ENCODE measurements at regions not wholly inside any gene's neighbourhood (a gene's known extent, or its start where the extent isn't known, plus 50 kb on each side); places are given as distances from the start of the nearest gene placed in this dataset.

- TF ChIP-seq CTCF (IDR thresholded peaks at IDR 0.05 in 8 of 11, conservative IDR thresholded peaks at IDR 0.05 in 3 of 11) (no peak), POLR2AphosphoS5 (IDR thresholded peaks at IDR 0.05) (no peak), POLR2A (IDR thresholded peaks at IDR 0.05) (no peak)
- WGBS, 5 donors = 59 to 71% (median 69%) methylated on average over 6 of the region's 6 CpGs
- no peaks in the 10 kb centered on the region for H3K27me3 ChIP-seq (replicated peaks in 1 of 7)
- H3K9me3 ChIP-seq = no peaks in the 10 kb centered on the region
- intact Hi-C loops (cut with DNase I; ENCODE audit: low total_unique reads) = no loop called here
- no peaks in the 10 kb centered on the region for H3K4me1 ChIP-seq
- H3K27ac ChIP-seq = no peak overlapping the region
- no peak overlapping the region for H3K4me3 ChIP-seq
- DNase-seq = no peak
- no peaks in the 10 kb centered on the region for H3K36me3 ChIP-seq
These were observed 175.2 kb downstream of the GAS1 start for GRCh38 chr9:86771941-86772634.

GRCh38 chr9:86771420-86771819 is 175.9 kb downstream of the GAS1 start:
- Histone ChIP-seq H3K27ac (no peak overlapping the region), H3K27me3 (replicated peaks in 1 of 7) (no peaks in the 10 kb centered on the region), H3K4me1 (no peaks in the 10 kb centered on the region), H3K4me3 (no peak overlapping the region), H3K36me3 (no peaks in the 10 kb centered on the region), H3K9me3 (no peaks in the 10 kb centered on the region)
- no peak for DNase-seq
- intact Hi-C loops (cut with DNase I; ENCODE audit: low total_unique reads) = no loop called here
- WGBS, 5 donors = 29 to 69% (median 54%) methylated on average over 2 of the region's 2 CpGs
- TF ChIP-seq POLR2AphosphoS5 (IDR thresholded peaks at IDR 0.05) (no peak), CTCF (IDR thresholded peaks at IDR 0.05 in 8 of 11, conservative IDR thresholded peaks at IDR 0.05 in 3 of 11) (no peak), POLR2A (IDR thresholded peaks at IDR 0.05) (no peak)

GRCh38 chr9:86768709-86769108 is 178.6 kb downstream of the GAS1 start:
- no peaks in the 10 kb centered on the region for H3K4me1 ChIP-seq
- WGBS, 5 donors = 64 to 84% (median 77%) methylated on average over 2 of the region's 2 CpGs
- H3K36me3 ChIP-seq = no peaks in the 10 kb centered on the region
- no peaks in the 10 kb centered on the region for H3K9me3 ChIP-seq
- TF ChIP-seq POLR2AphosphoS5 (IDR thresholded peaks at IDR 0.05) (no peak), CTCF (IDR thresholded peaks at IDR 0.05 in 8 of 11, conservative IDR thresholded peaks at IDR 0.05 in 3 of 11) (no peak), POLR2A (IDR thresholded peaks at IDR 0.05) (no peak)
- H3K27me3 ChIP-seq (replicated peaks in 1 of 7) = no peaks in the 10 kb centered on the region
- no peak overlapping the region for H3K27ac ChIP-seq
- no peak for DNase-seq
- H3K4me3 ChIP-seq = no peak overlapping the region
- intact Hi-C loops (cut with DNase I; ENCODE audit: low total_unique reads) = no loop called here

- Histone ChIP-seq H3K4me3 (no peak overlapping the region), H3K27me3 (replicated peaks in 1 of 7) (no peaks in the 10 kb centered on the region), H3K4me1 (no peaks in the 10 kb centered on the region), H3K27ac (no peak overlapping the region), H3K9me3 (no peaks in the 10 kb centered on the region), H3K36me3 (no peaks in the 10 kb centered on the region)
- no peak for TF ChIP-seq CTCF (IDR thresholded peaks at IDR 0.05 in 8 of 11, conservative IDR thresholded peaks at IDR 0.05 in 3 of 11)
- no peak for TF ChIP-seq POLR2AphosphoS5 (IDR thresholded peaks at IDR 0.05)
- no peak for TF ChIP-seq POLR2A (IDR thresholded peaks at IDR 0.05)
- DNase-seq = no peak
- 72 to 95% (median 93%) methylated on average over 2 of the region's 2 CpGs for WGBS, 5 donors
- intact Hi-C loops (cut with DNase I; ENCODE audit: low total_unique reads) = no loop called here
These were observed 179.3 kb downstream of the GAS1 start for GRCh38 chr9:86768020-86768419.

Measured in spleen (tissue), 11 donors.